ENCODE measurements at regions not wholly inside any gene's neighbourhood (a gene's known extent, or its start where the extent isn't known, plus 50 kb on each side); places are given as distances from the start of the nearest gene placed in this dataset.

DNA sequence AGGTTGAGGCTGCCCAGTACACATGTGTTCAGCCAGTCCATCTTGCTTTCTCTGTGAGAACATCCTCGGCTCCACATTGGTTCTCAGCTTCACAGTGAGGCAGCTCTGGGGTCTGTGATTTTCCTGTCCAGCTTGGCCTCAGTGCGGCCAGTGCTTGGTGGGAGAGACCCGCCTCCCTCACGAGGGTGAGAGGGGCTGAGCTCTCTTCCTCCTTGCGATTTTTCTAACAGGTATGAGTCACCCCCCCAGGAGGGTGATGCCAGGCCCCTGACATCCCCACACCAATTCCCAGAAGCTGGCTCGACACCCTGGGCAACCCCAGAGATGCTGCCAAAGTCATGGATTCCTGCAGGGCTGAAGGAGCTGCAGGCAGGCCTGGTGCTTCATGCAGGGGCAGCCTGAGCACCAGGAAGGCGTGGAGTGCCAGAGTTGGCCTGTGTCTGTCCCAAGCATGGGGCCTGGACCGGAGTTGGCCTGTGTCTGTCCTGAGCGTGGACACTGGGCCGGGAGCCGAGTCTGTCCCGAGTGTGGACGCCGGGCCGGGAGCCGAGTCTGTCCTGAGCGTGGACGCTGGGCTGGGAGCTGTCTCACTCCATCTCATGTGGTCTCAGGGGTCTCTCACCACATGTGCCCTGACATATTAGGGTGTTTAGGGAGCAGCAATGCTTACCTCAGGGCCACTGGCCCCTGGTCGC is 408.6 kb upstream of the IRX4 start:
- intact Hi-C loops (cut with micrococcal nuclease), result no loop called here
- Mint-ChIP-seq H3K27ac (no peak overlapping the region), H3K4me3 (no peak overlapping the region), H3K4me1 (no peaks in the 10 kb centered on the region), H3K9me3 (peaks cover 0 to 2% (median 0%) of the 10 kb centered on the region in 8 donors), H3K36me3 (no peaks in the 10 kb centered on the region), H3K27me3 (peaks cover 3% of the 10 kb centered on the region in 2 donors)
- H3K4me1 ChIP-seq (ENCODE audit: insufficient read depth, low read length), result no peaks in the 10 kb centered on the region
- ChIA-PET CTCF (ENCODE audit: partially characterized antibody) (no interaction called here), POLR2A (ENCODE audit: partially characterized antibody) (no interaction called here)
- no peak overlapping the region for H3K27ac ChIP-seq (ENCODE audit: low read depth, low read length)
- H3K36me3 ChIP-seq (ENCODE audit: insufficient read depth, low read length), result no peaks in the 10 kb centered on the region
- H3K4me3 ChIP-seq (ENCODE audit: low read length in 2 of 2), result no peak overlapping the region
- DNase-seq, result no peak
- H3K9me3 ChIP-seq (ENCODE audit: control insufficient read depth in 1 of 2, low read length in 2 of 2), result no peaks in the 10 kb centered on the region
- H3K27me3 ChIP-seq (ENCODE audit: insufficient read depth, low read length), result no peaks in the 10 kb centered on the region

DNA sequence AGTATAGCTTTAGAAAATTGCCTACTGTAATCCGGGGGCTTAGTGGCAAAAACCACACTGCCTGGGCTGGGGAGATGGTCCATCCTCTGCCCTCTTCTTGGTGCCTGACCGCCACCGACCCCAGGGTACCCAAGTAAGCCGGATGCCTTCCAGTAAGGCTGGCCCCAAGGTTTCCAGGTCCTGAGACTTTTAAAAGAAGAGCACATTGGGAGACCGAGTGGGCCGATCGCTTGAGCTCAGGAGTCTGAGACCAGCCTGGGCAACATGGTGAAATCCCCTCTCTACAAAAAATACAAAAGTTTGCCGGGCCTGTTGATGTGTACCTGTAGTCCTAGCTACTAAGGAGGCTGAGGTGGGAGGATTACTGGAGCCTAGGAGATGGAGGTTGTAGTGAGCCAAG is 406.7 kb upstream of the IRX4 start:
- Histone ChIP-seq H3K9me3 (ENCODE audit: control insufficient read depth in 1 of 2, low read length in 2 of 2) (no peaks in the 10 kb centered on the region), H3K4me1 (ENCODE audit: insufficient read depth, low read length) (no peaks in the 10 kb centered on the region), H3K36me3 (ENCODE audit: insufficient read depth, low read length) (no peaks in the 10 kb centered on the region), H3K4me3 (ENCODE audit: low read length in 2 of 2) (no peak overlapping the region), H3K27me3 (ENCODE audit: insufficient read depth, low read length) (no peaks in the 10 kb centered on the region), H3K27ac (ENCODE audit: low read depth, low read length) (no peak overlapping the region)
- no peaks in the 10 kb centered on the region for H3K4me1 Mint-ChIP-seq
- peaks cover 0 to 2% (median 0%) of the 10 kb centered on the region in 8 donors for H3K9me3 Mint-ChIP-seq
- intact Hi-C loops (cut with micrococcal nuclease), result no loop called here
- ChIA-PET POLR2A (ENCODE audit: partially characterized antibody) (no interaction called here), CTCF (ENCODE audit: partially characterized antibody) (no interaction called here)
- H3K27ac Mint-ChIP-seq, result no peak overlapping the region
- DNase-seq, result no peak
- no peaks in the 10 kb centered on the region for H3K36me3 Mint-ChIP-seq
- H3K4me3 Mint-ChIP-seq, result no peak overlapping the region
- peaks cover 2 to 3% of the 10 kb centered on the region in 2 donors for H3K27me3 Mint-ChIP-seq

DNA sequence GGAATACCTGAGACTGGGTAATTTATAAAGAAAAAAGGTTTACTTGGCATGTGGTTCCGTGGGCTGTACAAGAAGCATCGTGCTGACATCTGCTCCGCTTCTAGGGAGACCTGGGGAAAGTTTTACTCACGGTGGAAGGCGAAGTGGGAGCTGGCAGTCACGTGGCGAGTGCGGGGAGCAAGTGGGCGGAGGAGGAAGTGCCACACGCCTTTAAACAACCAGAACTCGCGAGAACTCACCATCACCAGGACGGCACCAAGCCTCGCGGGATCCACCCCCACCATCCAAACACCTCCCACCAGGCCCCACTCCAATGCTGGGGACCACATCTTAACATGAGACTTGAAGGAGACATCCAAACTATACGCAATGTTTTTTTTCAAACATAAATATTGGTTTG is 406.2 kb upstream of the IRX4 start:
- intact Hi-C loops (cut with micrococcal nuclease), result no loop called here
- Histone ChIP-seq H3K9me3 (ENCODE audit: control insufficient read depth in 1 of 2, low read length in 2 of 2) (no peaks in the 10 kb centered on the region), H3K4me1 (ENCODE audit: insufficient read depth, low read length) (no peaks in the 10 kb centered on the region), H3K27ac (ENCODE audit: low read depth, low read length) (no peak overlapping the region), H3K36me3 (ENCODE audit: insufficient read depth, low read length) (no peaks in the 10 kb centered on the region), H3K27me3 (ENCODE audit: insufficient read depth, low read length) (no peaks in the 10 kb centered on the region), H3K4me3 (ENCODE audit: low read length in 2 of 2) (no peak overlapping the region)
- ChIA-PET POLR2A (ENCODE audit: partially characterized antibody) (no interaction called here), CTCF (ENCODE audit: partially characterized antibody) (no interaction called here)
- Mint-ChIP-seq H3K36me3 (no peaks in the 10 kb centered on the region), H3K27ac (no peak overlapping the region), H3K4me1 (no peaks in the 10 kb centered on the region), H3K4me3 (no peak overlapping the region), H3K9me3 (peaks cover 0 to 2% (median 0%) of the 10 kb centered on the region in 8 donors), H3K27me3 (peaks cover 2 to 3% of the 10 kb centered on the region in 2 donors)
- no peak for DNase-seq

GRCh38 chr5:2288466-2288865 is 405.7 kb upstream of the IRX4 start:
- Histone ChIP-seq H3K27ac (ENCODE audit: low read depth, low read length) (no peak overlapping the region), H3K9me3 (ENCODE audit: control insufficient read depth in 1 of 2, low read length in 2 of 2) (no peaks in the 10 kb centered on the region), H3K4me1 (ENCODE audit: insufficient read depth, low read length) (no peaks in the 10 kb centered on the region), H3K27me3 (ENCODE audit: insufficient read depth, low read length) (no peaks in the 10 kb centered on the region), H3K4me3 (ENCODE audit: low read length in 2 of 2) (no peak overlapping the region), H3K36me3 (ENCODE audit: insufficient read depth, low read length) (no peaks in the 10 kb centered on the region)
- Mint-ChIP-seq H3K4me1 (no peaks in the 10 kb centered on the region), H3K4me3 (no peak overlapping the region), H3K9me3 (peaks cover 0 to 2% (median 0%) of the 10 kb centered on the region in 8 donors), H3K27ac (no peak overlapping the region), H3K27me3 (peaks cover 2 to 3% of the 10 kb centered on the region in 2 donors), H3K36me3 (no peaks in the 10 kb centered on the region)
- intact Hi-C loops (cut with micrococcal nuclease), result no loop called here
- no peak for DNase-seq
- CTCF ChIA-PET (ENCODE audit: partially characterized antibody), result no interaction called here
- POLR2A ChIA-PET (ENCODE audit: partially characterized antibody), result no interaction called here

DNA sequence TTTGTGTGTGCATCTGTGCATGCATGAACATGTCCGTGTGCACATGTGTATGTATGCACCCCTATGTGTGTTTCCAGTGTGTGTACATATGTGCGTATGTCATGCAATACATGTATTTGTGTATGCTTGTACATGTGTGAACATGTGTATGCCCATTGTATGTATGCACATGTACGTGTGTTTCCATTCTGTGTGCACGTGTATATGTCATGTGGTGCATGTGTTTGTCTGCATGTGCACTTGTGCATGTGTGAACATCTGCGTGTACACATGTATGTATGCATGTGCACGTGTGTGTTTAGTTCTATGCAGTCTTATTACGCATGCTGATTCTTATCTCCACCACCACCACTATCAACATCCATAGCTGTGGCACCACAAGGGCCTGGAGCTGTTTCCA is 403.5 kb upstream of the IRX4 start:
- H3K4me1 ChIP-seq (ENCODE audit: insufficient read depth, low read length), result no peaks in the 10 kb centered on the region
- ChIA-PET CTCF (ENCODE audit: partially characterized antibody) (no interaction called here), POLR2A (ENCODE audit: partially characterized antibody) (no interaction called here)
- H3K36me3 Mint-ChIP-seq, result no peaks in the 10 kb centered on the region
- H3K27ac ChIP-seq (ENCODE audit: low read depth, low read length), result no peak overlapping the region
- H3K9me3 ChIP-seq (ENCODE audit: control insufficient read depth in 1 of 2, low read length in 2 of 2), result no peaks in the 10 kb centered on the region
- no peak overlapping the region for H3K4me3 ChIP-seq (ENCODE audit: low read length in 2 of 2)
- no peaks in the 10 kb centered on the region for H3K27me3 ChIP-seq (ENCODE audit: insufficient read depth, low read length)
- H3K27ac Mint-ChIP-seq, result no peak overlapping the region
- no peaks in the 10 kb centered on the region for H3K36me3 ChIP-seq (ENCODE audit: insufficient read depth, low read length)
- no peaks in the 10 kb centered on the region for H3K4me1 Mint-ChIP-seq
- H3K9me3 Mint-ChIP-seq, result no peaks in the 10 kb centered on the region
- intact Hi-C loops (cut with micrococcal nuclease), result no loop called here
- H3K27me3 Mint-ChIP-seq, result no peaks in the 10 kb centered on the region
- H3K4me3 Mint-ChIP-seq, result no peak overlapping the region
- no peak for DNase-seq

DNA sequence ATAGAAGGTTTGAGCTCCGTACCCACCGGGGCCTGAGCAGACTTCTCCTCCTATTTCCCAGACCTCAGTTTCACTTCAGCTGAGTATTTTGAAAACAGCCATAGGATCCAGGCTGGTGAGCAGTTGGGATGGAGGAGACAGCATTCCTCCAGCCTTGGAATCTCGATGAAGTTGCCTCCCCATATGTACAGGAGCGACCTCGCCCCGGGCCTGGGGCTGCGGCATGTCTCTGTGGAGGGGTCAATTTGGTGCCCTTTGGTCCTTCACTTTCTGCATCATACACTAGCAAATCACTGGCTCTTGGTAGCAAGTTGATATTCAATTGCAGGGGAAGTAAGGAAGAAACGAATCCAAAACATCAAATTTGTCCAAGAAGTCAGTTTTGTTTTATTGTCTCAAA is 402.0 kb upstream of the IRX4 start:
- H3K4me3 Mint-ChIP-seq, result no peak overlapping the region
- H3K27ac Mint-ChIP-seq, result no peak overlapping the region
- POLR2A ChIA-PET (ENCODE audit: partially characterized antibody), result no interaction called here

GRCh38 chr5:2283481-2284045 is 400.8 kb upstream of the IRX4 start:
- no peaks in the 10 kb centered on the region for H3K27me3 Mint-ChIP-seq
- ChIA-PET CTCF (ENCODE audit: partially characterized antibody) (no interaction called here), POLR2A (ENCODE audit: partially characterized antibody) (no interaction called here)
- no peaks in the 10 kb centered on the region for H3K9me3 ChIP-seq (ENCODE audit: control insufficient read depth in 1 of 2, low read length in 2 of 2)
- intact Hi-C loops (cut with micrococcal nuclease), result no loop called here
- H3K27ac ChIP-seq (ENCODE audit: low read depth, low read length), result no peak overlapping the region
- H3K4me3 Mint-ChIP-seq, result no peak overlapping the region
- no peaks in the 10 kb centered on the region for H3K4me1 Mint-ChIP-seq
- no peak overlapping the region for H3K27ac Mint-ChIP-seq
- H3K27me3 ChIP-seq (ENCODE audit: insufficient read depth, low read length), result no peaks in the 10 kb centered on the region
- no peak overlapping the region for H3K4me3 ChIP-seq (ENCODE audit: low read length in 2 of 2)
- H3K36me3 ChIP-seq (ENCODE audit: insufficient read depth, low read length), result no peaks in the 10 kb centered on the region
- no peak for DNase-seq
- no peaks in the 10 kb centered on the region for H3K36me3 Mint-ChIP-seq
- H3K4me1 ChIP-seq (ENCODE audit: insufficient read depth, low read length), result no peaks in the 10 kb centered on the region
- peaks cover 0 to 1% (median 0%) of the 10 kb centered on the region in 8 donors for H3K9me3 Mint-ChIP-seq

More for the DNA sequence above, 402.0 kb upstream of the IRX4 start:
- H3K4me3 ChIP-seq (ENCODE audit: low read length in 2 of 2), result no peak overlapping the region
- no peaks in the 10 kb centered on the region for H3K36me3 ChIP-seq (ENCODE audit: insufficient read depth, low read length)
- Mint-ChIP-seq H3K27me3 (no peaks in the 10 kb centered on the region), H3K4me1 (no peaks in the 10 kb centered on the region), H3K36me3 (no peaks in the 10 kb centered on the region), H3K9me3 (peaks cover 0 to 1% (median 0%) of the 10 kb centered on the region in 8 donors)
- H3K9me3 ChIP-seq (ENCODE audit: control insufficient read depth in 1 of 2, low read length in 2 of 2), result no peaks in the 10 kb centered on the region
- CTCF ChIA-PET (ENCODE audit: partially characterized antibody), result no interaction called here
- no peaks in the 10 kb centered on the region for H3K27me3 ChIP-seq (ENCODE audit: insufficient read depth, low read length)
- no peaks in the 10 kb centered on the region for H3K4me1 ChIP-seq (ENCODE audit: insufficient read depth, low read length)
- intact Hi-C loops (cut with micrococcal nuclease), result no loop called here
- DNase-seq, result no peak
- no peak overlapping the region for H3K27ac ChIP-seq (ENCODE audit: low read depth, low read length)

Measured in CD4-positive, alpha-beta memory T cell (primary cell).